Effector memory CD8-positive, alpha-beta T cell (primary cell): ENCODE measurements at regions not wholly inside any gene's neighbourhood (a gene's known extent, or its start where the extent isn't known, plus 50 kb on each side); places are given as distances from the start of the nearest gene placed in this dataset.

Experiments
- ATAC-seq: fragments of 150-1000 bp; cut with Tn5 transposase; replicated peaks from 2 replicates; pipeline ENCODE4 v1.10.0; 2021; ENCODE audit warnings: mild to moderate bottlenecking, moderate library complexity
- DNase-seq, 3 experiments: peaks; one replicate each; pipeline ENCODE4 v3.0.0; 2021
- H3K27ac Mint-ChIP-seq, 2 donors: one replicate each; pipeline ENCODE4 v1.8.0; 2022; ENCODE audit warnings: mild to moderate bottlenecking in 2 of 2, mixed read lengths in 2 of 2, moderate library complexity in 2 of 2
- H3K27me3 Mint-ChIP-seq, 2 donors: one replicate each; pipeline ENCODE4 v1.8.0; 2022; ENCODE audit warnings: mixed read lengths in 2 of 2
- H3K36me3 Mint-ChIP-seq: one replicate; pipeline ENCODE4 v1.8.0; 2022; ENCODE audit warnings: mild to moderate bottlenecking, moderate library complexity, mixed read lengths; ENCODE audit not compliant: insufficient read depth
- H3K4me1 Mint-ChIP-seq, 2 donors: one replicate each; pipeline ENCODE4 v1.8.0; 2022; ENCODE audit warnings: low read depth in 2 of 2, mixed read lengths in 2 of 2
- H3K4me3 Mint-ChIP-seq, 2 donors: one replicate each; pipeline ENCODE4 v1.8.0; 2022; ENCODE audit warnings: mild to moderate bottlenecking in 2 of 2, mixed read lengths in 2 of 2, moderate library complexity in 2 of 2
- H3K9me3 Mint-ChIP-seq, 2 donors: one replicate each; pipeline ENCODE4 v1.8.0; 2022; ENCODE audit warnings: mixed read lengths in 2 of 2

GRCh38 chr18:45417392-45417791 is 197.9 kb upstream of the SLC14A2 start:
- no peaks in the 10 kb centered on the region for H3K9me3 Mint-ChIP-seq
- ATAC-seq = no peak
- H3K27me3 Mint-ChIP-seq = peaks cover 6 to 15% of the 10 kb centered on the region in 2 donors
- no peak for DNase-seq
- no peaks in the 10 kb centered on the region for H3K4me1 Mint-ChIP-seq
- no peaks in the 10 kb centered on the region for H3K36me3 Mint-ChIP-seq
- H3K27ac Mint-ChIP-seq = no peak overlapping the region
- H3K4me3 Mint-ChIP-seq = no peak overlapping the region

- no peaks in the 10 kb centered on the region for H3K4me1 Mint-ChIP-seq
- ATAC-seq = no peak
Measured at GRCh38 chr18:45423659-45424058, 191.6 kb upstream of the SLC14A2 start.

DNA sequence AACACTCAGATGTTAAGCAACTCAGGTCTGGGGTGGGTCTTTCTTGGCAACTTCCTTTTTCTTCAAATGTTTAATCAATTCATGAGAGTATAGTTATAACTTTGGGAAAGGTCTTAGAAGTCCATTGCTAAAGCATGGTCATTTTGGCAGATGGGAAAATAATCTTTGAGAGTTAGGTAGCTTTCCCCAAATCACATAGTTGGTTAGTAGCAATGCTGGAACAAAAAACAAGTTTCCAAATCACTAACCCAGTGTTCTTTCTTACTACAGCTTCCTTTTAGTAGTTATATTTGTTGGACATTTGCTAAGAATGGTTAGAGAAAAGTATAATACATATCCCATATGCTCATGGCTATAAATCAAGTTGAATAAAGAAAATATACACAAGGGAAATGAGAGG is 185.2 kb upstream of the SLC14A2 start:
- Mint-ChIP-seq H3K4me3 (no peak overlapping the region), H3K36me3 (peaks cover 2% of the 10 kb centered on the region), H3K9me3 (no peaks in the 10 kb centered on the region), H3K27me3 (peaks cover 24 to 52% of the 10 kb centered on the region in 2 donors), H3K27ac (no peak overlapping the region), H3K4me1 (no peaks in the 10 kb centered on the region)
- DNase-seq = no peak
- ATAC-seq = no peak

More at GRCh38 chr18:45423659-45424058, 191.6 kb upstream of the SLC14A2 start:
- no peak overlapping the region for H3K27ac Mint-ChIP-seq
- H3K36me3 Mint-ChIP-seq = no peaks in the 10 kb centered on the region
- no peak overlapping the region for H3K4me3 Mint-ChIP-seq
- DNase-seq = no peak
- peaks cover 12 to 30% of the 10 kb centered on the region in 2 donors for H3K27me3 Mint-ChIP-seq
- no peaks in the 10 kb centered on the region for H3K9me3 Mint-ChIP-seq

GRCh38 chr18:45435810-45436209 is 179.5 kb upstream of the SLC14A2 start:
- Mint-ChIP-seq H3K4me3 (no peak overlapping the region), H3K27ac (no peak overlapping the region), H3K27me3 (peaks cover 2 to 25% of the 10 kb centered on the region in 2 donors), H3K9me3 (no peaks in the 10 kb centered on the region), H3K36me3 (peaks cover 2% of the 10 kb centered on the region), H3K4me1 (no peaks in the 10 kb centered on the region)
- no peak for DNase-seq
- no peak for ATAC-seq

DNA sequence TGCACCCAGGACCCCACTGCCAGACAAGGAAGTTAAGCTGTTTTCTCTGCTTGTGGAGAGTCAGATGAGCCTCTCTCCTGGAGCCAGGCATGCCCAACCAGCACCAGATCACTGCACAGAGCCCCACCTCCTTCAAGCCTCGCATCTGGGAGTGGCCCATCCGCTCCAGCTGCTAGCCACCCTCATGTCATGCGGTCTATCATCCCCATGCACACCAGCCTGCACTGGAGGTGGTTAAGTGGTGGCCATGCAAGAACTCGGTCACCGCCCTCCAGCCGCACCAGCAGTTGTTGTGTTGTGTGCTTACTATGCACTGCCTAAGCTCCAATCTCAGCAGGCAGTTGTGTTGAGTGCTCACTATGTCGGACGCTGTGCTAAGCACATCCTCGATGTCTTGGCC is 177.9 kb upstream of the SLC14A2 start:
- DNase-seq = no peak
- Mint-ChIP-seq H3K4me1 (no peaks in the 10 kb centered on the region), H3K36me3 (no peaks in the 10 kb centered on the region), H3K27me3 (peaks cover 4 to 24% of the 10 kb centered on the region in 2 donors), H3K4me3 (no peak overlapping the region), H3K27ac (no peak overlapping the region), H3K9me3 (no peaks in the 10 kb centered on the region)
- no peak for ATAC-seq

- peaks cover 18 to 47% of the 10 kb centered on the region in 2 donors for H3K27me3 Mint-ChIP-seq
- no peak for DNase-seq
- H3K36me3 Mint-ChIP-seq = no peaks in the 10 kb centered on the region
- H3K4me3 Mint-ChIP-seq = no peak overlapping the region
- no peak for ATAC-seq
- H3K9me3 Mint-ChIP-seq = no peaks in the 10 kb centered on the region
- H3K4me1 Mint-ChIP-seq = no peaks in the 10 kb centered on the region
- H3K27ac Mint-ChIP-seq = no peak overlapping the region
Measured at GRCh38 chr18:45439851-45440645, 175.2 kb upstream of the SLC14A2 start.

GRCh38 chr18:45441110-45441847 is 174.0 kb upstream of the SLC14A2 start:
- Mint-ChIP-seq H3K4me1 (no peaks in the 10 kb centered on the region), H3K9me3 (no peaks in the 10 kb centered on the region), H3K4me3 (no peak overlapping the region), H3K36me3 (no peaks in the 10 kb centered on the region), H3K27ac (no peak overlapping the region), H3K27me3 (peaks cover 18 to 47% of the 10 kb centered on the region in 2 donors)
- ATAC-seq = no peak
- no peak for DNase-seq

DNA sequence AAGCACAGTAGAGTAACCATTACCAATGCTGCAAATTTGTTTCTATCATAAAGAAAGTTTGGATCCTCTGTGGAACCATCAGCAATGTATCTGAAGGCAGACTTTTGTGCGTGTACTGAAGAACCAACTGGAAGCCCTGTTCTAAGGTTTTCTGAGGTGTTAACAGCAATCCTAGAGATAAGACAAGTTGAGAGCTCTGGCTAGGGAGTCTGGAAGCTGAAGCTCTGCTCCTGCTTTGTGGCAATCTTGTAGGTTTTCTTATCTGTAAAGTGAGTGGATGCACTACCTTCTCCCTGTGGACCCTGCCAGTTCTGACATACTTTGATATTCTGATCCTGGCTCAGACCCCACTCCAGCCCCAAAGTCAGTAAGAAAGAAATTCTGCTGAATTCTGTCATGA is 171.2 kb upstream of the SLC14A2 start:
- peaks cover 18 to 41% of the 10 kb centered on the region in 2 donors for H3K27me3 Mint-ChIP-seq
- H3K4me1 Mint-ChIP-seq = no peaks in the 10 kb centered on the region
- no peak overlapping the region for H3K4me3 Mint-ChIP-seq
- no peak overlapping the region for H3K27ac Mint-ChIP-seq
- H3K36me3 Mint-ChIP-seq = no peaks in the 10 kb centered on the region
- H3K9me3 Mint-ChIP-seq = no peaks in the 10 kb centered on the region
- no peak for ATAC-seq
- no peak for DNase-seq

- no peak overlapping the region for H3K27ac Mint-ChIP-seq
- H3K4me1 Mint-ChIP-seq = no peaks in the 10 kb centered on the region
- H3K4me3 Mint-ChIP-seq = no peak overlapping the region
- ATAC-seq = no peak
- DNase-seq = no peak
- peaks cover 13 to 30% of the 10 kb centered on the region in 2 donors for H3K27me3 Mint-ChIP-seq
- no peaks in the 10 kb centered on the region for H3K36me3 Mint-ChIP-seq
- no peaks in the 10 kb centered on the region for H3K9me3 Mint-ChIP-seq
Measured at GRCh38 chr18:45447355-45448265, 167.7 kb upstream of the SLC14A2 start.

DNA sequence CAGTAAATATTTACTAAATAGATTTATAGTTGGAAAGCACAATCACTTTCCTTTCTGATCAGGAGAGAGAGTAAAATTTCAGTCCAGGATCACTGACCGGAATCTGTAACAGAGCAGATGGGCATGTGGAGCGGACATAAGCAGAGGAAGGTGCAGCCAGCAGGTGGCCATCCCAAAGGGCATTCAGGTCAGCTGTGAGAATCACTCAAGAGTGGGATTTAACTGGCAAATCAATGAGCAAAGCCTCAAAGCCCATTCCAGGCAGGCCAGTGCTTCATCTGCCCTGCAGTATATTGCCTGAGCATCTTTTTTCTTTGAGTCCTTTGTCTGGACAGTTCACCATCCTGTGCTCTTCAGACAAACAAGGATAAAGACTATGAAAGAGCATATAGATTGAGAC is 166.4 kb upstream of the SLC14A2 start:
- no peak for DNase-seq
- Mint-ChIP-seq H3K4me1 (no peaks in the 10 kb centered on the region), H3K27me3 (peaks cover 6 to 17% of the 10 kb centered on the region in 2 donors), H3K9me3 (no peaks in the 10 kb centered on the region), H3K4me3 (no peak overlapping the region), H3K27ac (no peak overlapping the region), H3K36me3 (no peaks in the 10 kb centered on the region)
- no peak for ATAC-seq

GRCh38 chr18:45449418-45450227 is 165.7 kb upstream of the SLC14A2 start:
- DNase-seq (no peak), ATAC-seq (no peak)
- H3K4me3 Mint-ChIP-seq = no peak overlapping the region
- peaks cover 3 to 17% of the 10 kb centered on the region in 2 donors for H3K27me3 Mint-ChIP-seq
- no peaks in the 10 kb centered on the region for H3K36me3 Mint-ChIP-seq
- H3K4me1 Mint-ChIP-seq = no peaks in the 10 kb centered on the region
- H3K9me3 Mint-ChIP-seq = no peaks in the 10 kb centered on the region
- H3K27ac Mint-ChIP-seq = no peak overlapping the region

- ATAC-seq = no peak
- Mint-ChIP-seq H3K27ac (no peak overlapping the region), H3K27me3 (peaks cover 20 to 42% of the 10 kb centered on the region in 2 donors), H3K36me3 (no peaks in the 10 kb centered on the region), H3K4me3 (no peak overlapping the region), H3K9me3 (no peaks in the 10 kb centered on the region), H3K4me1 (no peaks in the 10 kb centered on the region)
- no peak for DNase-seq
Measured at GRCh38 chr18:45456090-45457021, 158.9 kb upstream of the SLC14A2 start.
